Neural progenitor cell (in vitro differentiated cells): ENCODE measurements at regions not wholly inside any gene's neighbourhood (a gene's known extent, or its start where the extent isn't known, plus 50 kb on each side); places are given as distances from the start of the nearest gene placed in this dataset.

ENCODE experiments used
- CTCF ChIP-seq: fragments of 200-600 bp; sonication (generic); IDR thresholded peaks from 2 replicates; pipeline ENCODE4 v1.5.1; 2017; ENCODE audit warnings: antibody characterized with exemption, mild to moderate bottlenecking
- EZH2 ChIP-seq: fragments of 200-600 bp; sonication (generic); IDR thresholded peaks from 2 replicates; pipeline ENCODE4 v1.6.1; 2017; ENCODE audit warnings: antibody characterized with exemption, mild to moderate bottlenecking, moderate library complexity
- EZH2phosphoT487 ChIP-seq: fragments of 200-600 bp; sonication (generic); IDR thresholded peaks from 2 replicates; pipeline ENCODE4 v1.6.1; 2017; ENCODE audit warnings: antibody characterized with exemption

DNA sequence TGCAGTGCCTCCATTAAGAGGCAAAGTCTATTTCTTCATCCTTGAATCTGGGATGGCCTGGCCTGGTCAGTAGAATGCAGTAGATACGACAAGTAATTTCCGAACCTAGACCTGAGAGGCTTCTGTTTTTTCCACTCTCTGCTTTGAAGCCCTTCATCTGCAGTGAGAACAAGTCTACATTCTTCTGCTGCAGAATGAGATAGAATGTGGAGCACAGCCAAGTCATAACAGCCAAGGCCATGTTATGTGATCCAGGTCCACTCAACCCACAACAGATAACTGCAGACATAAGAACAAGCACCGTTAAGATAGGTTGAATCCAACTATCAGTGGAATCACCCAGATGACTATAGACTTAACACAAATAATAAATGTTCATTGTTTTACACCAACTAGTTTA is 1297.7 kb downstream of the C4orf33 start:
- TF ChIP-seq EZH2phosphoT487 (no peak), CTCF (no peak), EZH2 (no peak)
